Nephron (organoid): ENCODE measurements at regions not wholly inside any gene's neighbourhood (a gene's known extent, or its start where the extent isn't known, plus 50 kb on each side); places are given as distances from the start of the nearest gene placed in this dataset.

Experiments
- H3K27ac Mint-ChIP-seq, 3 experiments: 2 replicates each; pipeline ENCODE4 v1.8.0; 2020; ENCODE audit warnings: mixed read lengths in 3 of 3, mild to moderate bottlenecking in 2 of 3, moderate library complexity in 1 of 3
- H3K27me3 Mint-ChIP-seq: 2 replicates; pipeline ENCODE4 v1.8.0; 2021; ENCODE audit warnings: low read depth, mild to moderate bottlenecking, moderate library complexity, mixed read lengths
- H3K36me3 Mint-ChIP-seq: 2 replicates; pipeline ENCODE4 v1.8.0; 2020; ENCODE audit warnings: low read depth, mixed read lengths
- H3K4me1 Mint-ChIP-seq: 2 replicates; pipeline ENCODE4 v1.8.0; 2020; ENCODE audit warnings: mixed read lengths
- H3K4me3 Mint-ChIP-seq, 3 experiments: 2 replicates each; pipeline ENCODE4 v1.8.0; 2020; ENCODE audit warnings: mild to moderate bottlenecking in 3 of 3, mixed read lengths in 3 of 3, moderate library complexity in 2 of 3
- H3K9me3 Mint-ChIP-seq: 2 replicates; pipeline ENCODE4 v1.8.0; 2020; ENCODE audit warnings: mixed read lengths
- CTCF ChIP-seq, 3 experiments: fragments of 200-600 bp; sonication (generic); IDR thresholded peaks; one replicate each; pipeline ENCODE4 v1.5.0; 2021; ENCODE audit warnings: antibody characterized with exemption in 3 of 3; ENCODE audit not compliant: unreplicated experiment in 3 of 3

DNA sequence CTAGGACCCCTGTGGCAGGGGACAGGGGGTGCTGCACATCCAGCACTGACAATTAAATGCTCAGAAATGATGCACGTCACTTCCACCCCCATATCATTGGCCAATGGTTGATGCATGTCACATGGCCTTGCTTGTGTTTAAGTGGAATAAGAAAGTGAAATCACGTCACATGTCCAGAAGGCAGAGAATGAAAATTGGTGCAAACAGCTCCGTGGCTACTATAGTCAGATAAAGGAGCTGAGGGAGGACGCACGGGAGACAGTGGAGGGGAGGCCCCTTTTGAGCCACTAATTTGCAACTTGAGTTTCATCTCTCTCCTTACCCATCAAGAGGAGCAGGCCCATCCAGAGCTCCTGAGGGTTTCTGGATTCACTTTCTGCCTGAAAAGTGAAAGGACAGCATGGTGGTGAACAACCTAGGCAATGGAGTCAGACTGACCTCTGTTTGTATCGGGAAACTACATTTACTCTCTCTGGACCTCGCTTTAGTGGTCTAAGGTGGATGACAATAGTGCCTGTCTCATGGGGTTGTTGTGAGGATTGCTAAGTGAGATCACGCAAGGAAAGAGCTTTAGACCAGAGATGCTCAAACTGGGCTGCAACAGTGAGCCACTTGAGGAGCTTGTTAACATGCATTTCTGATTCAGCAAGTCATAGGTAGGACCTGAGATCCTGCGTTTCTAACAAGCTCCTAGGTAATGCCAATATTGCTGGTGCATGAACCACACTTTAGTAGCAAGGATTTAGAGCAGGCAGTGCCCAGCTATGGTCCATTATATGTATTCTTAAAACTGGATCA is 133.9 kb upstream of the ADRA1B start:
- Mint-ChIP-seq H3K36me3 (no peaks in the 10 kb centered on the region), H3K9me3 (no peaks in the 10 kb centered on the region), H3K4me3 (no peak overlapping the region), H3K27ac (no peak overlapping the region), H3K4me1 (peaks cover 17% of the 10 kb centered on the region), H3K27me3 (no peaks in the 10 kb centered on the region)
- TF ChIP-seq CTCF (IDR thresholded peaks at IDR 0.05; ENCODE audit: unreplicated experiment in 3 of 3): no peak

DNA sequence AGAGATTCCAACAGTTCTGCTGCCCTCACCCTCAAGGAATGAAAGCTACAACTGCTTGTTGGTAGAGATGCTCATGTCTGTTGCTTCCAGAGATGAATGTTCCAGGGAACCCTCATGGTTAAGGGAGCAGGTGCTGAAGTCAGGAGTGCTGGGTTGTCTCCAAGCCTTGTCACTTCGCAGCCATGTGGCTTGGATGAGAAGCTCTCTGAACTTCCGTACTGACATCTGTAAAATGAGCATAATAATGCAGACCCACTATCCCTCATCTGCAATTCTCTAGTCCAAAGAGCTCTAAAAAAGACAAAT is 133.3 kb upstream of the ADRA1B start:
- no peak for TF ChIP-seq CTCF (IDR thresholded peaks at IDR 0.05; ENCODE audit: unreplicated experiment in 3 of 3)
- Mint-ChIP-seq H3K27me3 (no peaks in the 10 kb centered on the region), H3K36me3 (no peaks in the 10 kb centered on the region), H3K4me1 (peaks cover 22% of the 10 kb centered on the region), H3K4me3 (no peak overlapping the region), H3K9me3 (no peaks in the 10 kb centered on the region), H3K27ac (no peak overlapping the region)

DNA sequence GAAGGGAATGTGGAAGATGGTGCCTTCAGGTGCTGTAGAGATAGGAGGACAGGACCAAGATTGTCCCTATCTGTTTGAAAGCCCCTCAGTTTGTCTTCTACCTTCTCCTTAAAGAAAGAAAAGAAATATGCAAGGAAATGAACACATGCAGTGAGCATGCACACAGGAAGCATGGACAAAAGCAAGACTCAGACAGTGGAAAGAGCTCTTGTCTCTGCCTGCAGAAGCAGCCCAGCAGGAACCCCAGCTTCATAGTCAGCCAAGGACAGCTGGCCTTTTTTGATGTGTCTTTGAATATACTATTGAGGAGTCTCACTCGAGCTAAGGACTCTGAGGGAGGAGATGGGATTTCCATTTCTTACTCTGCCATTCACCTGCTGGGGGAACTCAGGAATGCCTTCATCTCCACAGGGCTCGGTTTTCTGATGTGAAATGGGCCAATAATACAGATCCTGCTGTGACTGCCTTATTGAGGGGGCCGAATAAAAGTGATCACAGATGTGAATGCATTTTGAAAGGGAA is 132.5 kb upstream of the ADRA1B start:
- Mint-ChIP-seq H3K27ac (no peak overlapping the region), H3K9me3 (no peaks in the 10 kb centered on the region), H3K4me3 (no peak overlapping the region), H3K4me1 (peaks cover 23% of the 10 kb centered on the region), H3K36me3 (no peaks in the 10 kb centered on the region), H3K27me3 (no peaks in the 10 kb centered on the region)
- TF ChIP-seq CTCF (IDR thresholded peaks at IDR 0.05; ENCODE audit: unreplicated experiment in 3 of 3): no peak

- no peak overlapping the region for H3K4me3 Mint-ChIP-seq
- peaks cover 23% of the 10 kb centered on the region for H3K4me1 Mint-ChIP-seq
- TF ChIP-seq CTCF (IDR thresholded peaks at IDR 0.05; ENCODE audit: unreplicated experiment in 3 of 3): no peak
- no peak overlapping the region for H3K27ac Mint-ChIP-seq
- H3K36me3 Mint-ChIP-seq: no peaks in the 10 kb centered on the region
- H3K27me3 Mint-ChIP-seq: no peaks in the 10 kb centered on the region
- H3K9me3 Mint-ChIP-seq: no peaks in the 10 kb centered on the region
Measured at GRCh38 chr5:159784993-159785392, 131.3 kb upstream of the ADRA1B start.

GRCh38 chr5:159785656-159786055 is 130.6 kb upstream of the ADRA1B start:
- Mint-ChIP-seq H3K36me3 (no peaks in the 10 kb centered on the region), H3K4me3 (no peak overlapping the region), H3K27ac (no peak overlapping the region), H3K27me3 (no peaks in the 10 kb centered on the region), H3K9me3 (no peaks in the 10 kb centered on the region), H3K4me1 (peaks cover 23% of the 10 kb centered on the region)
- TF ChIP-seq CTCF (IDR thresholded peaks at IDR 0.05; ENCODE audit: unreplicated experiment in 3 of 3): no peak

- Mint-ChIP-seq H3K36me3 (no peaks in the 10 kb centered on the region), H3K9me3 (no peaks in the 10 kb centered on the region), H3K4me1 (peaks cover 23% of the 10 kb centered on the region), H3K4me3 (no peak overlapping the region), H3K27ac (no peak overlapping the region), H3K27me3 (no peaks in the 10 kb centered on the region)
- no peak for TF ChIP-seq CTCF (IDR thresholded peaks at IDR 0.05; ENCODE audit: unreplicated experiment in 3 of 3)
Measured at GRCh38 chr5:159786201-159786600, 130.1 kb upstream of the ADRA1B start.
